Endothelial cell of hepatic sinusoid (primary cell): ENCODE measurements at regions not wholly inside any gene's neighbourhood (a gene's known extent, or its start where the extent isn't known, plus 50 kb on each side); places are given as distances from the start of the nearest gene placed in this dataset.

Experiments used
- in situ Hi-C: cut with HindIII; loops from 2 replicates; pipeline ENCODE4 v1.10.0; 2017; ENCODE audit warnings: low sequenced_read_pairs

- in situ Hi-C loops: no loop called here
These were observed 331.5 kb downstream of the PRDM2 start for GRCh38 chr1:14031461-14031860.

- in situ Hi-C loops: no loop called here
These were observed 334.5 kb downstream of the PRDM2 start for GRCh38 chr1:14034506-14034905.

GRCh38 chr1:14037101-14037847, 337.3 kb downstream of the PRDM2 start:
- in situ Hi-C loops: no loop called here

GRCh38 chr1:14039582-14040430, 339.8 kb downstream of the PRDM2 start:
- in situ Hi-C loops: no loop called here

- in situ Hi-C loops: no loop called here
These were observed 350.0 kb downstream of the PRDM2 start for GRCh38 chr1:14049965-14050364.

GRCh38 chr1:14055442-14056223, 355.6 kb downstream of the PRDM2 start:
- in situ Hi-C loops: no loop called here

- in situ Hi-C loops: no loop called here
These were observed 357.7 kb downstream of the PRDM2 start for GRCh38 chr1:14057640-14058039.

GRCh38 chr1:14061204-14061603, 361.2 kb downstream of the PRDM2 start:
- in situ Hi-C loops: no loop called here

- in situ Hi-C loops: no loop called here
These were observed 361.7 kb downstream of the PRDM2 start for GRCh38 chr1:14061722-14062121.

- in situ Hi-C loops: no loop called here
These were observed 362.7 kb downstream of the PRDM2 start for GRCh38 chr1:14062669-14063068.

- in situ Hi-C loops: no loop called here
These were observed 364.9 kb downstream of the PRDM2 start for GRCh38 chr1:14064649-14065442.

- in situ Hi-C loops: no loop called here
These were observed 365.5 kb downstream of the PRDM2 start for GRCh38 chr1:14065486-14065885.

GRCh38 chr1:14067036-14067435, 367.0 kb downstream of the PRDM2 start:
- in situ Hi-C loops: no loop called here

- in situ Hi-C loops: no loop called here
These were observed 367.7 kb downstream of the PRDM2 start for GRCh38 chr1:14067711-14068110.

GRCh38 chr1:14071581-14071980, 371.6 kb downstream of the PRDM2 start:
- in situ Hi-C loops: no loop called here

- in situ Hi-C loops: no loop called here
These were observed 380.7 kb downstream of the PRDM2 start for GRCh38 chr1:14080653-14081052.

- in situ Hi-C loops: no loop called here
These were observed 382.3 kb downstream of the PRDM2 start for GRCh38 chr1:14082331-14082730.

GRCh38 chr1:14083277-14083676, 383.3 kb downstream of the PRDM2 start:
- in situ Hi-C loops: no loop called here

GRCh38 chr1:14083706-14084105, 383.7 kb downstream of the PRDM2 start:
- in situ Hi-C loops: no loop called here

GRCh38 chr1:14090062-14090461, 390.1 kb downstream of the PRDM2 start:
- in situ Hi-C loops: no loop called here

GRCh38 chr1:14090531-14090930, 390.5 kb downstream of the PRDM2 start:
- in situ Hi-C loops: no loop called here
